Cerebellar cortex (tissue), 1 donor: ENCODE measurements at regions not wholly inside any gene's neighbourhood (a gene's known extent, or its start where the extent isn't known, plus 50 kb on each side); places are given as distances from the start of the nearest gene placed in this dataset.
"Not testable (repeated sequence)": the region's sequence is repeated elsewhere in the genome, so short reads cannot be mapped to it uniquely, and the experiment has no call there.

ENCODE experiments used
- DNase-seq: peaks from one replicate; pipeline ENCODE4 v3.0.0-alpha.2; 2015; ENCODE audit warnings: low spot score

DNA sequence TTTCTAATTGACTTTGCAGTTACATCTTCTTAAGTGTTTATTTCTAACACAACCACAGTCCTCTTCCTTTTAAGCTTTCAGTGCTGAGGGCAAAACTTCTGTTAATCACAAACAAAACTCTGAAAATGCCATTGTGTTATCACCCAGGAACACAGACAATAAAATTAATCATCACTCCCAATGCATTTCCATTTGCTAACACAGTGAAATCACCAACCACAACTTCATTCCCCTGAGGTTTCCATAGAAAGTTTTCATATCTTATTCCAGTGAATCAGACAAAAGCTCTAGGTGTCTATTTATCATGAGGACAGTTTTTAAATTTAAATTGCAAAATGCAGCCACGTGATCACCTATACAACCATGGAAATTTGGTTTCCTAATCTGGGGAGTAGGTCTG is 516.2 kb upstream of the TSPY4 start:
- DNase-seq, result no peak

DNA sequence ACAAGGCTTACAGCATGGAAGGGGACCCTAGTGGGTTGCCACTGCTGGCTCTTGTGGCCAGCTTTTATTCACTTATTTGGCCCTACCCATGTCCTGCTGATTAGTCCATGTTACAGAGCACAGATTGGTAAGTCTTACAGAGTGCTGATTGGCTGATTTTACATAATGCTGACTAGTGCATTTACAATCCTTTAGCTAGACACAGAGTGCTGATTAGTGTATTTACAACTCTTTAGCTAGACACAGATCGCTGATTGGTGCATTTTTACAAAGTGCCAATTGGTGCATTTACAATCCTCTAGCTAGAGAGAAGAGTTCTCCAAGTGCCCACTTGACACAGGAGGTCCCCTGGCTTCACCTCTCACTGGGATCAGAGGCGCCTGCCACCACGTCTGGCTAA is 485.0 kb upstream of the TSPY4 start:
- no peak for DNase-seq

DNA sequence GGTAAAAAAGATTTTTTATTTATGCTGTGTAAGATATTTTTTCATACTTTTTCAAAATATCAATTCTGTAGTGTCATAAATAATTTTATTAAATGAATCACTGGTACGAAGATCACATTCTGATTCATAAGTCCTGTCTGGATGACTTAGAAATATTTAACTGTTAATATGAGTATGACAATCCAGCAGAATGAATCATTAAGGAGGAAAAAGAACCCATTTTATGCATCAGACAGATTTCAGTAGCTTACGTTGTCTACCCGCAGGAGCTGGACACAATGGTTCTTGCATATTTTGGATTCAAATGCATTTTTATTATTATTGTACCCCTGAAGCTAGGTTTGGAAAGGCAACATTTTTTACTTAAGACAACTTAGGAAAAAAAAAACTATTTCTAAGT is 448.9 kb upstream of the TSPY4 start:
- no peak for DNase-seq

DNA sequence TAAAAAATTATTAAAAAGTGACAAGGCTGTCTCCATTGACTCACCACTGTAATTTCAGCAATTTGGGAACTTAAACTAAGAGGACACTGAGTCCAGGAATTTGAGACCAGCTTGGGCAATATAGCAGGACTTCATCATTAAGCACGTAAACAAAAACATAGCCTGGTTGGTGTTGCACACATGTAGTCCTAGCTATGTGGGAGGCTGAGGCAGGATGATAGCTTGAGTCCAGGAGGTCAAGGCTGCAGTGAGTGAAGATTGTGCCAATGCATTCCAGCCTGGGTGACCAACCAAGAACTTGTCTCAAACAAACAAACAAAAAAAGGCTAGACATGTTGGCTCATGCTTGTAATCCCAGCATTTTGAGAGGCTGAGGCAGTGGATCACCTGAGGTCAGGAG is 439.4 kb upstream of the TSPY4 start:
- DNase-seq, result no peak

DNA sequence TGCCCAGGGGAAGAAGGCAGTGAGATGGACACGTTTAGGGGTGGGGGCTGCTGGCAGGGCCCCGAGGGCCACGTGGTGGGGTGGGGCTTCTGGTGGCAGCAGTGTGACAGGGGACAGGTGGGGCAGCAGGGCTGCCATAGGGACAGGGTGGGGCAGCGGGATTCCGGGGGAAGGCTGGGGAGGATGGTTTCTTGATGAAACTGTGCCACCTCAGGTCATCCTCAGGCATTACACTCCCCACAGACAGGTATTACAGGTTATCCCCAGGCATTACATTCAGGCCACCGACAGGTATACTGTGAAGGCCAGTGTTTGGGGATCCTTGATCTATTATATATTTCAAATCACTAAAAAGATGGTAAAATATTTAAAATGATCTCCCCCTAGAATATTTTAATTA is 432.1 kb upstream of the TSPY4 start:
- DNase-seq, result no peak

DNA sequence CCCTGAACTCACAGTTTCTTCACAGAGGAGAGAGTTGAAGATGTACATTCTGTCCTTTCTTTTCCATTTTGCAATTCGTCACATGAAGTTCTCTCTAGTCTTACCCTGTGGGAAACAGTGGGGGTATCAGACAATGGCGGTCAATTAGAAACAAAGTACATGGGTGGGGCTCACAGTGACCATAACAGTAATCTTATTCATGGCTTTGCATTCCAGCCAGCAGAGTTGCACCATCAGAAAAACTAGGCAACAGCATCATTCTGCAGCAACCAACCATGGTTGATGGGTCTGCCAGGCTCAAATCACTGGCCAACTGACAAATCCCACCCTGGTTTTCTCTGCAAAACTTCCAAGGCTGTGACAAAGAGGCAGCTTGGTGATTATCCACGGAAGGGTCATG is 414.7 kb upstream of the TSPY4 start:
- DNase-seq, result not testable (repeated sequence)
